DND-41 (cell line): ENCODE measurements at regions not wholly inside any gene's neighbourhood (a gene's known extent, or its start where the extent isn't known, plus 50 kb on each side); places are given as distances from the start of the nearest gene placed in this dataset.
"Not testable (repeated sequence)": the region's sequence is repeated elsewhere in the genome, so short reads cannot be mapped to it uniquely, and the experiment has no call there.

Experiments used
- CTCF ChIP-seq: IDR thresholded peaks from 2 replicates; pipeline ENCODE4 v1.5.1; 2012; ENCODE audit warnings: borderline replicate concordance, low read length, moderate library complexity, mild to moderate bottlenecking; ENCODE audit not compliant: poor library complexity, severe bottlenecking; ENCODE audit errors: extremely low read depth
- EZH2 ChIP-seq: IDR thresholded peaks from 3 replicates; pipeline ENCODE4 v1.6.1; 2012; ENCODE audit warnings: borderline replicate concordance, low read depth, mild to moderate bottlenecking, moderate library complexity, low read length, inconsistent platforms; ENCODE audit not compliant: severe bottlenecking

DNA sequence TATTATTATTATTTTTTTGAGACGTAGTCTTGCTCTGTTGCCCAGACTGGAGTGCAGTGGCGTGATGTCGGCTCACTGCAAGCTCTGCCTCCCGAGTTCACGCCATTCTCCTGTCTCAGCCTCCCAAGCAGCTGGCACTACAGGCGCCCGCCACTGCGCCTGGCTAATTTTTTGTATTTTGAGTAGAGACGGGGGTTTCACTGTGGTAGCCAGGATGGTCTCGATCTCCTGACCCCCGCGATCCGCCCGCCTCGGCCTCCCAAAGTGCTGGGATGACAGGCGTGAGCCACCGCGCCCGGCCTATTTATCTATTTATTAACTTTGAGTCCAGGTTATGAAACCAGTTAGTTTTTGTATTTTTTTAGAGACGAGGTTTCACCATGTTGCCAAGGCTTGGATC, 3901.0 kb upstream of the OR11H1 start:
- not testable (repeated sequence) for TF ChIP-seq CTCF, EZH2
